ENCODE measurements at regions not wholly inside any gene's neighbourhood (a gene's known extent, or its start where the extent isn't known, plus 50 kb on each side); places are given as distances from the start of the nearest gene placed in this dataset.

- TF ChIP-seq, protein P1, sequence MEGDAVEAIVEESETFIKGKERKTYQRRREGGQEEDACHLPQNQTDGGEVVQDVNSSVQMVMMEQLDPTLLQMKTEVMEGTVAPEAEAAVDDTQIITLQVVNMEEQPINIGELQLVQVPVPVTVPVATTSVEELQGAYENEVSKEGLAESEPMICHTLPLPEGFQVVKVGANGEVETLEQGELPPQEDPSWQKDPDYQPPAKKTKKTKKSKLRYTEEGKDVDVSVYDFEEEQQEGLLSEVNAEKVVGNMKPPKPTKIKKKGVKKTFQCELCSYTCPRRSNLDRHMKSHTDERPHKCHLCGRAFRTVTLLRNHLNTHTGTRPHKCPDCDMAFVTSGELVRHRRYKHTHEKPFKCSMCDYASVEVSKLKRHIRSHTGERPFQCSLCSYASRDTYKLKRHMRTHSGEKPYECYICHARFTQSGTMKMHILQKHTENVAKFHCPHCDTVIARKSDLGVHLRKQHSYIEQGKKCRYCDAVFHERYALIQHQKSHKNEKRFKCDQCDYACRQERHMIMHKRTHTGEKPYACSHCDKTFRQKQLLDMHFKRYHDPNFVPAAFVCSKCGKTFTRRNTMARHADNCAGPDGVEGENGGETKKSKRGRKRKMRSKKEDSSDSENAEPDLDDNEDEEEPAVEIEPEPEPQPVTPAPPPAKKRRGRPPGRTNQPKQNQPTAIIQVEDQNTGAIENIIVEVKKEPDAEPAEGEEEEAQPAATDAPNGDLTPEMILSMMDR (IDR thresholded peaks at IDR 0.05; ENCODE audit: control extremely low read depth in 1 of 3, insufficient read depth in 1 of 3, low read depth in 1 of 3, low read length in 3 of 3): no peak
- TF ChIP-seq CEBPB (IDR thresholded peaks at IDR 0.05; ENCODE audit: low read depth, low read length) (no peak), EP300 (IDR thresholded peaks at IDR 0.05; ENCODE audit: borderline replicate concordance in 1 of 2, low read depth in 2 of 2, low read length in 2 of 2) (no peak), YY1 (IDR thresholded peaks at IDR 0.05; ENCODE audit: low read depth, low read length) (no peak), RBBP5 (IDR thresholded peaks at IDR 0.05; ENCODE audit: borderline replicate concordance, low read depth, low read length) (no peak), BRCA1 (IDR thresholded peaks at IDR 0.05; ENCODE audit: low read depth, low read length) (no peak), SP1 (IDR thresholded peaks at IDR 0.05; ENCODE audit: low read depth, low read length) (no peak), KDM1A (IDR thresholded peaks at IDR 0.05; ENCODE audit: borderline replicate concordance, low read length) (no peak), TAF1 (IDR thresholded peaks at IDR 0.05; ENCODE audit: low read depth, low read length) (no peak), GABPA (IDR thresholded peaks at IDR 0.05; ENCODE audit: borderline replicate concordance, insufficient read depth, low read length) (no peak), NRF1 (IDR thresholded peaks at IDR 0.05; ENCODE audit: low read depth, low read length) (no peak), SUZ12 (IDR thresholded peaks at IDR 0.05; ENCODE audit: low read length) (no peak)
- TF ChIP-seq, protein P2, sequence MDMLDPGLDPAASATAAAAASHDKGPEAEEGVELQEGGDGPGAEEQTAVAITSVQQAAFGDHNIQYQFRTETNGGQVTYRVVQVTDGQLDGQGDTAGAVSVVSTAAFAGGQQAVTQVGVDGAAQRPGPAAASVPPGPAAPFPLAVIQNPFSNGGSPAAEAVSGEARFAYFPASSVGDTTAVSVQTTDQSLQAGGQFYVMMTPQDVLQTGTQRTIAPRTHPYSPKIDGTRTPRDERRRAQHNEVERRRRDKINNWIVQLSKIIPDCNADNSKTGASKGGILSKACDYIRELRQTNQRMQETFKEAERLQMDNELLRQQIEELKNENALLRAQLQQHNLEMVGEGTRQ (IDR thresholded peaks at IDR 0.05; ENCODE audit: low read length): no peak
- TF ChIP-seq, protein P3, sequence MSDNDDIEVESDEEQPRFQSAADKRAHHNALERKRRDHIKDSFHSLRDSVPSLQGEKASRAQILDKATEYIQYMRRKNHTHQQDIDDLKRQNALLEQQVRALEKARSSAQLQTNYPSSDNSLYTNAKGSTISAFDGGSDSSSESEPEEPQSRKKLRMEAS (IDR thresholded peaks at IDR 0.05): no peak
These were observed 68.2 kb upstream of the NR4A3 start for GRCh38 chr9:99753436-99753835.
